UCSD-AML1 (cell line): ENCODE measurements at regions not wholly inside any gene's neighbourhood (a gene's known extent, or its start where the extent isn't known, plus 50 kb on each side); places are given as distances from the start of the nearest gene placed in this dataset.
"Not testable (repeated sequence)": the region's sequence is repeated elsewhere in the genome, so short reads cannot be mapped to it uniquely, and the experiment has no call there.

Source experiments
- DNase-seq: peaks from one replicate; lab custom pipeline; 2025; ENCODE audit not compliant: unreplicated experiment; lab: John Stamatoyannopoulos, UW

GRCh38 chr5:13354611-13355010 is 589.9 kb downstream of the DNAH5 start:
- DNase-seq = no peak

GRCh38 chr5:13350767-13351166 is 593.7 kb downstream of the DNAH5 start:
- no peak for DNase-seq

- no peak for DNase-seq
Measured at GRCh38 chr5:13348568-13348967, 595.9 kb downstream of the DNAH5 start.

GRCh38 chr5:13346401-13346800 is 598.1 kb downstream of the DNAH5 start:
- no peak for DNase-seq

GRCh38 chr5:13339093-13339492 is 605.4 kb downstream of the DNAH5 start:
- DNase-seq = no peak

- not testable (repeated sequence) for DNase-seq
Measured at GRCh38 chr5:13335026-13335425, 609.5 kb downstream of the DNAH5 start.

- no peak for DNase-seq
Measured at GRCh38 chr5:13331585-13331984, 612.9 kb downstream of the DNAH5 start.

- DNase-seq = no peak
Measured at GRCh38 chr5:13328316-13328715, 616.2 kb downstream of the DNAH5 start.

- DNase-seq = no peak
Measured at GRCh38 chr5:13325765-13326164, 618.7 kb downstream of the DNAH5 start.

- no peak for DNase-seq
Measured at GRCh38 chr5:13322769-13323168, 621.7 kb downstream of the DNAH5 start.

GRCh38 chr5:13317654-13318053 is 626.8 kb downstream of the DNAH5 start:
- DNase-seq = no peak

- DNase-seq = no peak
Measured at GRCh38 chr5:13316176-13316575, 628.3 kb downstream of the DNAH5 start.

- no peak for DNase-seq
Measured at GRCh38 chr5:13307480-13307879, 637.0 kb downstream of the DNAH5 start.

GRCh38 chr5:13303445-13303844 is 641.0 kb downstream of the DNAH5 start:
- no peak for DNase-seq

GRCh38 chr5:13278811-13279210 is 665.7 kb downstream of the DNAH5 start:
- DNase-seq = no peak

- no peak for DNase-seq
Measured at GRCh38 chr5:13278148-13278547, 666.3 kb downstream of the DNAH5 start.

- no peak for DNase-seq
Measured at GRCh38 chr5:13276156-13276555, 668.3 kb downstream of the DNAH5 start.

- no peak for DNase-seq
Measured at GRCh38 chr5:13263701-13264100, 680.8 kb downstream of the DNAH5 start.

GRCh38 chr5:13253111-13253510 is 691.4 kb downstream of the DNAH5 start:
- DNase-seq = no peak

GRCh38 chr5:13252699-13253098 is 691.8 kb downstream of the DNAH5 start:
- no peak for DNase-seq

- DNase-seq = no peak
Measured at GRCh38 chr5:13251623-13252376, 692.7 kb downstream of the DNAH5 start.

- no peak for DNase-seq
Measured at GRCh38 chr5:13250464-13251291, 693.8 kb downstream of the DNAH5 start.
